Smooth muscle cell (in vitro differentiated cells): ENCODE measurements at regions not wholly inside any gene's neighbourhood (a gene's known extent, or its start where the extent isn't known, plus 50 kb on each side); places are given as distances from the start of the nearest gene placed in this dataset.
"Not testable (repeated sequence)": the region's sequence is repeated elsewhere in the genome, so short reads cannot be mapped to it uniquely, and the experiment has no call there.

Experiments used
- DNase-seq: peaks from one replicate; lab custom pipeline; 2025; ENCODE audit not compliant: unreplicated experiment; lab: John Stamatoyannopoulos, UW
- H2AFZ ChIP-seq: fragments of 200-600 bp; sonication (generic); 2 replicates; pipeline ENCODE4 v1.6.0; 2016; ENCODE audit warnings: antibody characterized with exemption, low read depth, mild to moderate bottlenecking
- H3F3A ChIP-seq: fragments of 200-600 bp; sonication (generic); 2 replicates; pipeline ENCODE4 v1.6.0; 2017; ENCODE audit warnings: antibody characterized with exemption, low read depth
- H3K27ac ChIP-seq: fragments of 200-600 bp; sonication (generic); 2 replicates; pipeline ENCODE4 v1.5.1; 2016; ENCODE audit warnings: low read depth, mild to moderate bottlenecking
- H3K27me3 ChIP-seq: fragments of 200-600 bp; sonication (generic); 2 replicates; pipeline ENCODE4 v1.6.1; 2016; ENCODE audit warnings: low read depth, mild to moderate bottlenecking
- H3K36me3 ChIP-seq: fragments of 200-600 bp; sonication (generic); 2 replicates; pipeline ENCODE4 v1.5.1; 2016; ENCODE audit warnings: low read depth
- H3K4me1 ChIP-seq: fragments of 200-600 bp; sonication (generic); 2 replicates; pipeline ENCODE4 v1.5.1; 2016; ENCODE audit warnings: low read depth
- H3K4me2 ChIP-seq: fragments of 200-600 bp; sonication (generic); 2 replicates; pipeline ENCODE4 v1.6.0; 2016; ENCODE audit warnings: mild to moderate bottlenecking
- H3K4me3 ChIP-seq: fragments of 200-600 bp; sonication (generic); 2 replicates; pipeline ENCODE4 v1.5.1; 2016; ENCODE audit warnings: mild to moderate bottlenecking
- H3K79me2 ChIP-seq: fragments of 200-600 bp; sonication (generic); 2 replicates; pipeline ENCODE4 v1.6.0; 2016; ENCODE audit warnings: low read depth, mild to moderate bottlenecking
- H3K9ac ChIP-seq: fragments of 200-600 bp; sonication (generic); 2 replicates; pipeline ENCODE4 v1.6.0; 2016; ENCODE audit warnings: low read depth
- H3K9me3 ChIP-seq: fragments of 200-600 bp; sonication (generic); replicated peaks from 2 replicates; pipeline ENCODE4 v1.5.1; 2016; ENCODE audit warnings: low read depth
- H4K20me1 ChIP-seq: fragments of 200-600 bp; sonication (generic); 2 replicates; pipeline ENCODE4 v1.6.0; 2016; ENCODE audit warnings: low read depth
- CTCF ChIP-seq: fragments of 200-600 bp; sonication (generic); IDR thresholded peaks from 2 replicates; pipeline ENCODE4 v1.5.1; 2017; ENCODE audit warnings: borderline replicate concordance, mild to moderate bottlenecking, antibody characterized with exemption; ENCODE audit not compliant: insufficient read depth, poor library complexity, severe bottlenecking
- WGBS: methylation state at CpG from one replicate; pipeline ENCODE4 v1.1.7; 2016; ENCODE audit warnings: low lambda C conversion rate; 5-methylcytosine and 5-hydroxymethylcytosine counted together

GRCh38 chr10:32217216-32217615 lies 129.7 kb downstream of the EPC1 start:
- Histone ChIP-seq H2AFZ (no peak overlapping the region), H3F3A (no peaks in the 10 kb centered on the region), H4K20me1 (no peaks in the 10 kb centered on the region), H3K79me2 (no peaks in the 10 kb centered on the region), H3K9me3 (peaks cover 4% of the 10 kb centered on the region), H3K27me3 (no peaks in the 10 kb centered on the region), H3K27ac (no peak overlapping the region), H3K4me1 (no peaks in the 10 kb centered on the region), H3K36me3 (no peaks in the 10 kb centered on the region), H3K9ac (no peak overlapping the region), H3K4me3 (no peak overlapping the region), H3K4me2 (no peak overlapping the region)
- WGBS, result 89% methylated on average over 1 of the region's 1 CpG
- TF ChIP-seq CTCF, result no peak
- DNase-seq, result no peak

GRCh38 chr10:32213838-32214237 lies 133.1 kb downstream of the EPC1 start:
- H3K4me2 ChIP-seq, H3K36me3 ChIP-seq, H3K9me3 ChIP-seq, H3K27me3 ChIP-seq, H3K27ac ChIP-seq, H3K79me2 ChIP-seq, H3K4me1 ChIP-seq, H3K9ac ChIP-seq, H3K4me3 ChIP-seq, H2AFZ ChIP-seq, H3F3A ChIP-seq, H4K20me1 ChIP-seq, DNase-seq: not testable (repeated sequence)
- 35% methylated on average over 4 of the region's 4 CpGs for WGBS

- H3K4me2 ChIP-seq, result no peak overlapping the region
- no peaks in the 10 kb centered on the region for H3K4me1 ChIP-seq
- H3K79me2 ChIP-seq, result no peaks in the 10 kb centered on the region
- WGBS, result 74% methylated on average over 3 of the region's 3 CpGs
- no peak overlapping the region for H3K9ac ChIP-seq
- H3K4me3 ChIP-seq, result no peak overlapping the region
- H4K20me1 ChIP-seq, result no peaks in the 10 kb centered on the region
- no peak overlapping the region for H2AFZ ChIP-seq
- H3K27me3 ChIP-seq, result no peaks in the 10 kb centered on the region
- H3K9me3 ChIP-seq, result no peaks in the 10 kb centered on the region
- no peaks in the 10 kb centered on the region for H3F3A ChIP-seq
- H3K36me3 ChIP-seq, result no peaks in the 10 kb centered on the region
- no peak for DNase-seq
- TF ChIP-seq CTCF, result no peak
- no peak overlapping the region for H3K27ac ChIP-seq
These were observed 136.0 kb downstream of the EPC1 start for GRCh38 chr10:32211046-32211363.

- 75% methylated on average over 18 of the region's 18 CpGs for WGBS
- H3K79me2 ChIP-seq, result no peaks in the 10 kb centered on the region
- H3K27ac ChIP-seq, result no peak overlapping the region
- H3K27me3 ChIP-seq, result no peaks in the 10 kb centered on the region
- no peaks in the 10 kb centered on the region for H3F3A ChIP-seq
- no peak overlapping the region for H2AFZ ChIP-seq
- no peak overlapping the region for H3K9ac ChIP-seq
- TF ChIP-seq CTCF, result peak; percentile 17
- H3K4me1 ChIP-seq, result no peaks in the 10 kb centered on the region
- no peaks in the 10 kb centered on the region for H4K20me1 ChIP-seq
- H3K36me3 ChIP-seq, result no peaks in the 10 kb centered on the region
- H3K4me2 ChIP-seq, result no peak overlapping the region
- no peak for DNase-seq
- H3K4me3 ChIP-seq, result no peak overlapping the region
- no peaks in the 10 kb centered on the region for H3K9me3 ChIP-seq
These were observed 136.5 kb downstream of the EPC1 start for GRCh38 chr10:32210306-32211045.

- not testable (repeated sequence) for H3K9ac ChIP-seq, H3K4me3 ChIP-seq, H4K20me1 ChIP-seq, H3K4me1 ChIP-seq, H3K9me3 ChIP-seq, H3F3A ChIP-seq, H3K27ac ChIP-seq, H3K36me3 ChIP-seq, H3K4me2 ChIP-seq, H3K79me2 ChIP-seq, DNase-seq, H2AFZ ChIP-seq, H3K27me3 ChIP-seq
- 83% methylated on average over 6 of the region's 7 CpGs for WGBS
These were observed 139.0 kb downstream of the EPC1 start for GRCh38 chr10:32208005-32208404.
